Endothelial cell (in vitro differentiated cells): ENCODE measurements at regions not wholly inside any gene's neighbourhood (a gene's known extent, or its start where the extent isn't known, plus 50 kb on each side); places are given as distances from the start of the nearest gene placed in this dataset.

ENCODE experiments used
- DNase-seq: peaks from one replicate; pipeline ENCODE4 v3.0.0; 2021; ENCODE audit warnings: low spot score
- H3K27ac Mint-ChIP-seq: one replicate; pipeline ENCODE4 v1.8.0; 2021; ENCODE audit warnings: mixed read lengths, inconsistent platforms; ENCODE audit not compliant: unreplicated experiment
- H3K27me3 Mint-ChIP-seq: one replicate; pipeline ENCODE4 v1.8.0; 2021; ENCODE audit warnings: mild to moderate bottlenecking, moderate library complexity, mixed read lengths, inconsistent platforms; ENCODE audit not compliant: unreplicated experiment
- H3K36me3 Mint-ChIP-seq: one replicate; pipeline ENCODE4 v1.8.0; 2021; ENCODE audit warnings: mild to moderate bottlenecking, low read depth, mixed read lengths, inconsistent platforms; ENCODE audit not compliant: unreplicated experiment
- H3K4me1 Mint-ChIP-seq: one replicate; pipeline ENCODE4 v1.8.0; 2021; ENCODE audit warnings: mild to moderate bottlenecking, mixed read lengths, inconsistent platforms; ENCODE audit not compliant: unreplicated experiment
- H3K4me3 Mint-ChIP-seq: one replicate; pipeline ENCODE4 v1.8.0; 2021; ENCODE audit warnings: mild to moderate bottlenecking, mixed read lengths, inconsistent platforms; ENCODE audit not compliant: unreplicated experiment
- H3K9me3 Mint-ChIP-seq: one replicate; pipeline ENCODE4 v1.8.0; 2021; ENCODE audit warnings: mixed read lengths, inconsistent platforms; ENCODE audit not compliant: unreplicated experiment
- TF ChIP-seq, protein P1 (sequence below): fragments of 200-600 bp; sonication (generic); IDR thresholded peaks from one replicate; pipeline ENCODE4 v1.5.0; 2021; ENCODE audit warnings: antibody characterized with exemption; ENCODE audit not compliant: unreplicated experiment

GRCh38 chr15:95760508-95760907, 570.0 kb upstream of the NR2F2 start:
- Mint-ChIP-seq H3K36me3 (no peaks in the 10 kb centered on the region), H3K4me1 (no peaks in the 10 kb centered on the region), H3K27ac (no peak overlapping the region), H3K4me3 (no peak overlapping the region), H3K27me3 (peaks cover 2% of the 10 kb centered on the region), H3K9me3 (no peaks in the 10 kb centered on the region)
- TF ChIP-seq, protein P1, sequence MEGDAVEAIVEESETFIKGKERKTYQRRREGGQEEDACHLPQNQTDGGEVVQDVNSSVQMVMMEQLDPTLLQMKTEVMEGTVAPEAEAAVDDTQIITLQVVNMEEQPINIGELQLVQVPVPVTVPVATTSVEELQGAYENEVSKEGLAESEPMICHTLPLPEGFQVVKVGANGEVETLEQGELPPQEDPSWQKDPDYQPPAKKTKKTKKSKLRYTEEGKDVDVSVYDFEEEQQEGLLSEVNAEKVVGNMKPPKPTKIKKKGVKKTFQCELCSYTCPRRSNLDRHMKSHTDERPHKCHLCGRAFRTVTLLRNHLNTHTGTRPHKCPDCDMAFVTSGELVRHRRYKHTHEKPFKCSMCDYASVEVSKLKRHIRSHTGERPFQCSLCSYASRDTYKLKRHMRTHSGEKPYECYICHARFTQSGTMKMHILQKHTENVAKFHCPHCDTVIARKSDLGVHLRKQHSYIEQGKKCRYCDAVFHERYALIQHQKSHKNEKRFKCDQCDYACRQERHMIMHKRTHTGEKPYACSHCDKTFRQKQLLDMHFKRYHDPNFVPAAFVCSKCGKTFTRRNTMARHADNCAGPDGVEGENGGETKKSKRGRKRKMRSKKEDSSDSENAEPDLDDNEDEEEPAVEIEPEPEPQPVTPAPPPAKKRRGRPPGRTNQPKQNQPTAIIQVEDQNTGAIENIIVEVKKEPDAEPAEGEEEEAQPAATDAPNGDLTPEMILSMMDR = no peak
- DNase-seq = peak; percentile 43

DNA sequence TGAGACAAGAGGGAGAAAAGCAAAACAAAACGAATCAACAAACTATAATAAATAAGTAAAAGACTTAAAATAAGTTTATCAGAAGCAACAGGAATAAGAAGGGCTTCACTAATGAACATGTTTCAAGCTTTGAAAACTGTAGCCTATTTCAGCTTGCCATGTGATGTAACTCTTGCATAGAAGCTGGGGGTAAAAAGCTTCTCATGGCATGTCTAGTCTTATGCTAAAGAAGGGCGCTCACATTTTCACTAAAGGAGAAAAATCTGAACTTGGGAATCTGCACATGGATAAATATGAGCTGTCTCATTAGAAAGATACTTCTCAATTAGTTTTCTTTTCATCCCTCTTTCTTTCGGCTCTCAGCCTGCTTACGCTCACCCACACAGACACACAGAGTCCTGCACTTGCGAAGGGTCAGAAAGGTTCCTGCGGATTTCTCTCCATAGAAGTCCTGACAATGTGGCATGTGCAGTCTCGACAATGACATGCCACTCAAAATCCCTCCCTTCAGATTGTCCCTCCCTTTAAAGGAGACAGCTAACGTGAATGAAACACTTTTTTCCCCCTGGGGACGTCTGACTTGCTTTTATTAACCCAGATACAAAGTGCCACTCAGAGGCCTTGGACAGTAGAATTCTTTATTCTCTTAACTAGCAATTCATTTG, 568.9 kb upstream of the NR2F2 start:
- Mint-ChIP-seq H3K4me1 (no peaks in the 10 kb centered on the region), H3K27ac (no peak overlapping the region), H3K9me3 (no peaks in the 10 kb centered on the region), H3K4me3 (no peak overlapping the region), H3K27me3 (peaks cover 2% of the 10 kb centered on the region), H3K36me3 (no peaks in the 10 kb centered on the region)
- TF ChIP-seq, protein P1 = no peak
- no peak for DNase-seq

DNA sequence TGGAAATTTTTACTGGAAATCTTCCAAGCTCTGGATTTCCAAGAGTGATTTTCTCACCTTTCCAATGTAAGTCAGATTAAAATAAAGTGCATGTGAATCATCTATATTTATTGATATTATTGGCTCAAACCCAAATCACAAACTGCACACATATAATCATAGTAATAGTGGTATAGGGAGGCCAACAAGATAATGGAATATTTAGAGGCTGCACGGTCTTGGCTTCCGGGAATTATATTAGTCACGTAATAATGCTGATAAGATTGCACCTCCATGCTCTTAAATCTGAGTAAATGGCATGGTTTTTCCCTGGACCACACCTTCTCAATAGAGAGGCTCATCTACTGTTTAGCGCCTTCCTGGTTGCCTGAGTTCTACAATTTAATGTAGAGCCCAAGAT, 567.1 kb upstream of the NR2F2 start:
- TF ChIP-seq, protein P1 = no peak
- H3K9me3 Mint-ChIP-seq = no peaks in the 10 kb centered on the region
- no peak overlapping the region for H3K4me3 Mint-ChIP-seq
- H3K36me3 Mint-ChIP-seq = no peaks in the 10 kb centered on the region
- H3K27ac Mint-ChIP-seq = no peak overlapping the region
- no peak for DNase-seq
- no peaks in the 10 kb centered on the region for H3K27me3 Mint-ChIP-seq
- H3K4me1 Mint-ChIP-seq = no peaks in the 10 kb centered on the region

DNA sequence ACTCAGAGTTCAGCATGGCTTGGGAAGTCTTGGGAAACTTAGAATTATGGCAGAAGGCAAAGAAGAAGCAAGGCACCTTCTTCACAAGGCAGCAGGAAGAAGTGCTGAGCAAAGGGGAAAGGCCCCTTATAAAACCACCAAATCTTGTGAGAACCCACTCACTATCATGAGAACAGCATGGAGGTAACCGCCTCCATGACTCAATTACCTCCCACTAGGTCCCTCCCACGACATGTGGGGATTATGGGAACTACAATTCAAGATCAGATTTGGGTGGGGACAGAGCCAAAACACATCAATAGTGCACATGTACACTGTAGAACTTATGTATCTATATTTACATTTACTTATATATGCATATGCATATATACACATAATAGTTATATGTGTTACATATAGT, 565.3 kb upstream of the NR2F2 start:
- no peaks in the 10 kb centered on the region for H3K4me1 Mint-ChIP-seq
- TF ChIP-seq, protein P1 = no peak
- H3K4me3 Mint-ChIP-seq = no peak overlapping the region
- no peaks in the 10 kb centered on the region for H3K36me3 Mint-ChIP-seq
- no peak for DNase-seq
- H3K27me3 Mint-ChIP-seq = no peaks in the 10 kb centered on the region
- H3K27ac Mint-ChIP-seq = no peak overlapping the region
- H3K9me3 Mint-ChIP-seq = no peaks in the 10 kb centered on the region

DNA sequence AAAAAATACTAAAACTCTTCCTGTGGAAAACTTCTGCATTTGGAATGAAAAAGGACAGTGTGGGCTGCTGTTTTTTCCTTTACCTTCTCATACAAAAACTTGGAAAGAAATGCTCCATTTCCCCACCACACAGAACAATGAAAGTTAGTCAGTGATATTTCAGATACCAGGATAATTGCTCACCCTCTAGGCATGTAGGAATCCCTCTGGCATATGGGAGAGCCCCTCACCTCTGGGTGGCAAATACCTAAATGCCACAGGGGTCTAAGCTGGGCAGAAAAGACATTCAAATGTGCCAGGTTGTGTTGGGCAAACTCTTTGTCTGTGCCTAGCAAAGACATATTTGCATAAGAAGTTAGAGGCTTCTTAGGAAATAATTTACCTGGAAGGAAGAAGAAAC, 560.3 kb upstream of the NR2F2 start:
- Mint-ChIP-seq H3K27ac (no peak overlapping the region), H3K4me1 (no peaks in the 10 kb centered on the region), H3K27me3 (no peaks in the 10 kb centered on the region), H3K9me3 (no peaks in the 10 kb centered on the region), H3K4me3 (no peak overlapping the region), H3K36me3 (no peaks in the 10 kb centered on the region)
- TF ChIP-seq, protein P1 = no peak
- DNase-seq = no peak
